H1 (cell line): ENCODE measurements at regions not wholly inside any gene's neighbourhood (a gene's known extent, or its start where the extent isn't known, plus 50 kb on each side); places are given as distances from the start of the nearest gene placed in this dataset.
A peak's percentile ranks its signal among the peaks of the same experiment; 100 is the strongest.

Source experiments
- CTCF ChIA-PET: fragments of 300-600 bp; sonication (Branson Sonifier 250); formaldehyde crosslinking; loops from one replicate; lab custom pipeline; 2021; ENCODE audit not compliant: partially characterized antibody; lab: Charles Lee
- POLR2A ChIA-PET: fragments of 300-600 bp; sonication (Branson Sonifier 250); formaldehyde crosslinking; loops from one replicate; lab custom pipeline; 2021; ENCODE audit warnings: inconsistent platforms; ENCODE audit not compliant: partially characterized antibody; lab: Charles Lee
- DNase-seq, 2 experiments: peaks; one replicate each; pipeline versions ENCODE4 v3.0.0 to v3.0.0-alpha.2; 2010 to 2022; ENCODE audit warnings: low spot score in 2 of 2, low read depth in 1 of 2, mixed read lengths in 1 of 2
- FAIRE-seq: peaks from 2 replicates; lab custom pipeline; 2011; peaks lifted over from hg19 to GRCh38; lab: Jason Lieb, UNC
- H2AFZ ChIP-seq: 2 replicates; pipeline ENCODE4 v1.8.1; 2012; ENCODE audit warnings: low read length, inconsistent platforms
- H2AK5ac ChIP-seq: 2 replicates; pipeline ENCODE4 v1.6.1; 2013; ENCODE audit warnings: low read depth, low read length
- H2BK120ac ChIP-seq: replicated peaks from 2 replicates; pipeline ENCODE3; 2013; ENCODE audit warnings: low read depth, low read length, inconsistent platforms
- H2BK12ac ChIP-seq: 2 replicates; pipeline ENCODE4 v1.6.1; 2013; ENCODE audit warnings: low read depth, low read length
- H2BK15ac ChIP-seq: 2 replicates; pipeline ENCODE4 v1.6.1; 2013; ENCODE audit warnings: low read length
- H2BK20ac ChIP-seq: 2 replicates; pipeline ENCODE4 v1.6.1; 2013; ENCODE audit warnings: low read length
- H2BK5ac ChIP-seq: 2 replicates; pipeline ENCODE4 v1.6.1; 2013; ENCODE audit warnings: low read depth, low read length
- H3K14ac ChIP-seq: 2 replicates; pipeline ENCODE4 v1.6.1; 2013; ENCODE audit warnings: inconsistent platforms; ENCODE audit not compliant: insufficient read length
- H3K18ac ChIP-seq: 2 replicates; pipeline ENCODE4 v1.6.1; 2013; ENCODE audit warnings: low read length; ENCODE audit errors: extremely low read depth
- H3K23ac ChIP-seq: 2 replicates; pipeline ENCODE4 v1.6.1; 2013; ENCODE audit warnings: inconsistent platforms; ENCODE audit not compliant: insufficient read length
- H3K23me2 ChIP-seq: 2 replicates; pipeline ENCODE4 v1.6.1; 2013; ENCODE audit warnings: low read depth, low read length
- H3K27ac ChIP-seq: 2 replicates; pipeline ENCODE4 v1.6.1; 2011; ENCODE audit warnings: low read depth, low read length, inconsistent platforms
- H3K27me3 ChIP-seq, 4 experiments: replicated peaks in 1 of 4; 1 replicate in 1 of 4; 2 replicates in 3 of 4; pipeline versions ENCODE4 v1.6.1 to v1.8.1; 2011 to 2013; ENCODE audit warnings: low read length in 3 of 4, mild to moderate bottlenecking in 3 of 4, inconsistent platforms in 2 of 4, mixed read lengths in 2 of 4, moderate library complexity in 1 of 4; ENCODE audit not compliant: control insufficient read depth in 3 of 4, insufficient read depth in 3 of 4; ENCODE audit errors: extremely low read depth in 1 of 4
- H3K36me3 ChIP-seq, 4 experiments: 2 replicates each; pipeline versions ENCODE4 v1.6.1 to v1.8.1; 2011 to 2013; ENCODE audit warnings: mild to moderate bottlenecking in 4 of 4, low read length in 3 of 4, moderate library complexity in 2 of 4, control low read depth in 1 of 4, inconsistent platforms in 1 of 4; ENCODE audit not compliant: insufficient read depth in 4 of 4, control insufficient read depth in 2 of 4
- H3K4ac ChIP-seq: replicated peaks from 2 replicates; pipeline ENCODE3; 2013; ENCODE audit warnings: low read length, low read depth, mixed read lengths, inconsistent platforms; ENCODE audit not compliant: insufficient read length
- H3K4me1 ChIP-seq, 4 experiments: replicated peaks in 1 of 4; 1 replicate in 1 of 4; 2 replicates in 3 of 4; pipeline versions ENCODE4 v1.6.1 to v1.8.1; 2011 to 2013; ENCODE audit warnings: low read length in 3 of 4, inconsistent platforms in 2 of 4, mixed read lengths in 1 of 4; ENCODE audit not compliant: insufficient read depth in 4 of 4, control insufficient read depth in 3 of 4
- H3K4me2 ChIP-seq, 2 experiments: 2 replicates each; pipeline versions ENCODE4 v1.6.1 to v1.8.1; 2011 to 2013; ENCODE audit warnings: low read depth in 2 of 2, low read length in 2 of 2, control low read depth in 1 of 2, inconsistent platforms in 1 of 2, mild to moderate bottlenecking in 1 of 2; ENCODE audit not compliant: insufficient read depth in 1 of 2
- H3K4me3 ChIP-seq, 4 experiments: fragments of 200-600, 300-600 bp in 1 of 4; sonication (generic), shearing (Covaris generic), sonication (Bioruptor Twin) in 1 of 4; 2 replicates each; pipeline versions ENCODE4 v1.5.1 to v1.8.1; 2011 to 2016; ENCODE audit warnings: low read length in 4 of 4, low read depth in 3 of 4, control low read depth in 2 of 4, inconsistent platforms in 2 of 4, mild to moderate bottlenecking in 2 of 4, mixed read lengths in 1 of 4, moderate library complexity in 1 of 4; ENCODE audit not compliant: insufficient read depth in 2 of 4; ENCODE audit errors: extremely low read depth in 1 of 4
- H3K56ac ChIP-seq: replicated peaks from 2 replicates; pipeline ENCODE3; 2013; ENCODE audit warnings: low read depth, mild to moderate bottlenecking, mixed read lengths, low read length, inconsistent platforms; ENCODE audit not compliant: insufficient read length
- H3K79me1 ChIP-seq: 2 replicates; pipeline ENCODE4 v1.6.1; 2013; ENCODE audit warnings: low read depth, low read length, control low read depth
- H3K79me2 ChIP-seq, 2 experiments: 2 replicates each; pipeline versions ENCODE4 v1.6.1 to v1.8.1; 2012 to 2013; ENCODE audit warnings: low read length in 2 of 2, mild to moderate bottlenecking in 2 of 2, inconsistent platforms in 1 of 2; ENCODE audit not compliant: insufficient read depth in 2 of 2, control insufficient read depth in 1 of 2
- H3K9ac ChIP-seq, 4 experiments: replicated peaks in 1 of 4; 1 replicate in 1 of 4; 2 replicates in 3 of 4; pipeline versions ENCODE4 v1.6.1 to v1.8.1; 2011 to 2013; ENCODE audit warnings: low read depth in 3 of 4, low read length in 3 of 4, control low read depth in 2 of 4, mild to moderate bottlenecking in 2 of 4, moderate library complexity in 2 of 4, inconsistent platforms in 1 of 4; ENCODE audit errors: extremely low read depth in 1 of 4
- H3K9me3 ChIP-seq, 2 experiments: 2 replicates each; pipeline versions ENCODE4 v1.6.1 to v1.8.1; 2012 to 2013; ENCODE audit warnings: mild to moderate bottlenecking in 2 of 2, moderate library complexity in 2 of 2, control low read depth in 1 of 2, inconsistent platforms in 1 of 2, low read depth in 1 of 2, low read length in 1 of 2, mixed read lengths in 1 of 2; ENCODE audit not compliant: insufficient read depth in 2 of 2
- H4K20me1 ChIP-seq, 2 experiments: replicated peaks in 1 of 2; 2 replicates each; pipeline versions ENCODE3 to v1.8.1; 2011 to 2013; ENCODE audit warnings: inconsistent platforms in 2 of 2, low read length in 2 of 2, mild to moderate bottlenecking in 1 of 2; ENCODE audit not compliant: insufficient read depth in 2 of 2, control insufficient read depth in 1 of 2
- H4K5ac ChIP-seq: 2 replicates; pipeline ENCODE4 v1.6.1; 2013; ENCODE audit warnings: low read length, low read depth, mixed read lengths, inconsistent platforms; ENCODE audit not compliant: insufficient read length
- H4K8ac ChIP-seq: 2 replicates; pipeline ENCODE4 v1.8.0; 2013; ENCODE audit warnings: mild to moderate bottlenecking, moderate library complexity, low read length, inconsistent platforms; ENCODE audit not compliant: insufficient read depth; ENCODE audit errors: extremely low read depth
- H4K91ac ChIP-seq: replicated peaks from 2 replicates; pipeline ENCODE3; 2013; ENCODE audit warnings: low read length, mixed read lengths, inconsistent platforms; ENCODE audit not compliant: insufficient read length
- CTCF ChIP-seq, 3 experiments: IDR thresholded peaks; 1 replicate in 2 of 3; 2 replicates in 1 of 3; pipeline versions ENCODE4 v1.5.1 to v1.6.1; 2011; ENCODE audit warnings: low read length in 3 of 3, mild to moderate bottlenecking in 3 of 3, inconsistent platforms in 2 of 3, low read depth in 1 of 3, moderate library complexity in 1 of 3; ENCODE audit not compliant: insufficient read depth in 1 of 3; ENCODE audit errors: control extremely low read depth in 1 of 3
- MAX ChIP-seq: IDR thresholded peaks from 2 replicates; pipeline ENCODE4 v1.6.1; 2012; ENCODE audit warnings: inconsistent platforms
- RAD21 ChIP-seq, 2 experiments: IDR thresholded peaks in 1 of 2; conservative IDR thresholded peaks in 1 of 2; 2 replicates each; pipeline ENCODE4 v1.6.1; 2011; ENCODE audit warnings: low read depth in 2 of 2, low read length in 2 of 2, improper control_type of control experiment in 1 of 2, inconsistent platforms in 1 of 2, mild to moderate bottlenecking in 1 of 2, moderate library complexity in 1 of 2
- SRF ChIP-seq: IDR thresholded peaks from 2 replicates; pipeline ENCODE4 v1.6.1; 2011; ENCODE audit warnings: mild to moderate bottlenecking, low read depth, low read length, moderate library complexity
- WGBS, 2 experiments: shearing (Covaris generic) in 1 of 2; methylation state at CpG; one replicate each; pipeline versions ENCODE4 v1.1.6 to v1.1.7; 2013 to 2015; ENCODE audit warnings: low lambda C conversion rate in 2 of 2, mixed read lengths in 2 of 2, inconsistent platforms in 1 of 2, low coverage in 1 of 2, missing lambda C conversion rate in 1 of 2; ENCODE audit not compliant: insufficient replicate concordance in 2 of 2, insufficient coverage in 1 of 2, insufficient read length in 1 of 2; ENCODE audit errors: extremely low coverage in 1 of 2, missing lambda C conversion rate in 1 of 2; 5-methylcytosine and 5-hydroxymethylcytosine counted together

- Histone ChIP-seq H2BK12ac (peak overlapping the region; percentile 32; the same call in 1 of the 2 replicates), H3K27ac (no peak overlapping the region), H4K20me1 (no peaks in the 10 kb centered on the region), H4K8ac (no peak overlapping the region), H4K5ac (no peak overlapping the region), H2BK20ac (peak overlapping the region; percentile 51; the same call in 1 of the 2 replicates), H2AFZ (no peak overlapping the region), H3K4me2 (no peak overlapping the region), H3K9ac (no peak overlapping the region), H3K4me3 (no peak overlapping the region), H3K79me2 (no peaks in the 10 kb centered on the region), H2BK120ac (peak overlapping the region; percentile 54), H3K9me3 (no peaks in the 10 kb centered on the region), H4K91ac (peak overlapping the region; percentile 29), H3K4ac (no peak overlapping the region), H3K27me3 (peaks cover 0 to 3% (median 0%) of the 10 kb centered on the region in 4 experiments; a peak in 3 of 7 replicates), H3K4me1 (peaks cover 10 to 32% (median 20%) of the 10 kb centered on the region in 4 experiments), H3K79me1 (no peaks in the 10 kb centered on the region), H3K36me3 (no peaks in the 10 kb centered on the region), H2BK15ac (peak overlapping the region; percentile 61; the same call in 1 of the 2 replicates), H3K23ac (no peak overlapping the region), H3K23me2 (no peaks in the 10 kb centered on the region; the same call in 1 of the 2 replicates), H3K56ac (no peak overlapping the region), H2BK5ac (peak overlapping the region; percentile 54; the same call in 1 of the 2 replicates), H3K18ac (peak overlapping the region; percentile 9; the same call in 1 of the 2 replicates), H2AK5ac (peak overlapping the region; percentile 11; the same call in 1 of the 2 replicates), H3K14ac (no peak overlapping the region)
- FAIRE-seq (no peak), DNase-seq (no peak)
- TF ChIP-seq CTCF (IDR thresholded peaks at IDR 0.05; ENCODE audit: control extremely low read depth in 1 of 3, insufficient read depth in 1 of 3, low read depth in 1 of 3, low read length in 3 of 3) (peak; percentile 29 to 45 (median 30)), RAD21 (IDR thresholded peaks at IDR 0.05 in 1 of 2, conservative IDR thresholded peaks at IDR 0.05 in 1 of 2; ENCODE audit: low read depth in 2 of 2, low read length in 2 of 2) (peak; percentile 19 to 48; a peak in 3 of 4 replicates), SRF (no peak), MAX (peak; percentile 36; the same call in 1 of the 2 replicates)
- WGBS, 2 experiments, result 89% methylated on average over 9 of the region's 9 CpGs; no CpG with 5 or more reads in 1 of the 2 experiments
- ChIA-PET POLR2A (no interaction called here), CTCF (interaction anchor here (0.6 to 1.7 kb wide), 8 partner anchors 16 to 1687 kb away, joined by 3 to 9 read pairs (median 3); no protein-coding TSS in a partner anchor)
These were observed 565.1 kb downstream of the NPHP4 start for GRCh38 chr1:5427026-5427613.
